ENCODE measurements at regions not wholly inside any gene's neighbourhood (a gene's known extent, or its start where the extent isn't known, plus 50 kb on each side); places are given as distances from the start of the nearest gene placed in this dataset.

- no peak overlapping the region for H3K4me3 ChIP-seq
- peak overlapping the region in 1 of 5 donors; percentile 3 for H3K27ac ChIP-seq
- no peak for DNase-seq
- peaks cover 24 to 41% of the 10 kb centered on the region in 2 donors for H3K4me1 ChIP-seq (replicated peaks in 1 of 2)
- no peaks in the 10 kb centered on the region for H3K36me3 ChIP-seq (replicated peaks in 1 of 2)
- intact Hi-C loops (cut with DNase I) = loop anchor here in 1 of 2 donors (10.0 kb wide), 2 partner anchors 266 to 516 kb away; no protein-coding TSS in a partner anchor
- WGBS, 4 donors = 75 to 93% (median 86%) methylated on average over 4 of the region's 4 CpGs
- TF ChIP-seq POLR2A (IDR thresholded peaks at IDR 0.05) (no peak), CTCF (IDR thresholded peaks at IDR 0.05) (no peak)
- no peaks in the 10 kb centered on the region for H3K27me3 ChIP-seq
- no peaks in the 10 kb centered on the region for H3K9me3 ChIP-seq (replicated peaks in 1 of 3)
Observed at GRCh38 chr5:136808756-136809155, 443.4 kb upstream of the TRPC7 start.

DNA sequence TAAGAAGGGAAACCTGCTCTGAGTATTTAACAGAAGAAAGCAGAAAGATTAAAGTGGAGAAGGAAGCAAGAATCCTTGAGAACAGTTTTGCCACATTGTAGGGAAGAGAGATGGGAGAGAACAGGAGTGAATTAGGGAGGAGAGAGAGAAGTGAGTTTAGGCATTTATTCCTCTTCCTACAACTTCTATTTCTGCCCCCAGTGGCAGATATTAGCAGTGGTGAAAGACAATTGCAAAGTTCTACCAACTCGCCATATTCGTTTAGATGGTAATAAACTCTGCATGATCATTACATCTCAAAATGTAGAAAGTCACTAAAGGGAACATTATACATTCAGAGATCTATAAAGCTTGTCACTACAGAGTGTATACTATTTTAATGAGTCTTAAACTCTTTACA, 440.1 kb upstream of the TRPC7 start:
- intact Hi-C loops (cut with DNase I) = loop anchor here in 1 of 2 donors (10.0 kb wide), 2 partner anchors 269 to 519 kb away; no protein-coding TSS in a partner anchor
- 91 to 98% (median 93%) methylated on average over 2 of the region's 2 CpGs for WGBS, 4 donors
- Histone ChIP-seq H3K36me3 (replicated peaks in 1 of 2) (no peaks in the 10 kb centered on the region), H3K4me1 (replicated peaks in 1 of 2) (peaks cover 14 to 31% of the 10 kb centered on the region in 2 donors), H3K4me3 (no peak overlapping the region), H3K27ac (no peak overlapping the region), H3K27me3 (no peaks in the 10 kb centered on the region), H3K9me3 (replicated peaks in 1 of 3) (no peaks in the 10 kb centered on the region)
- peak in 1 of 6 experiments; percentile 25 for TF ChIP-seq CTCF (IDR thresholded peaks at IDR 0.05)
- TF ChIP-seq POLR2A (IDR thresholded peaks at IDR 0.05) = no peak
- DNase-seq = no peak

GRCh38 chr5:136802383-136802782, 437.0 kb upstream of the TRPC7 start:
- Histone ChIP-seq H3K4me1 (replicated peaks in 1 of 2) (peaks cover 0 to 14% of the 10 kb centered on the region in 2 donors), H3K9me3 (replicated peaks in 1 of 3) (no peaks in the 10 kb centered on the region), H3K27me3 (no peaks in the 10 kb centered on the region), H3K4me3 (no peak overlapping the region), H3K36me3 (replicated peaks in 1 of 2) (no peaks in the 10 kb centered on the region), H3K27ac (no peak overlapping the region)
- DNase-seq = peak in 5 of 7 donors; percentile 26 to 71 (median 44)
- TF ChIP-seq POLR2A (IDR thresholded peaks at IDR 0.05) = no peak
- peak in 5 of 6 experiments; percentile 50 to 68 (median 55) for TF ChIP-seq CTCF (IDR thresholded peaks at IDR 0.05)
- intact Hi-C loops (cut with DNase I) = loop anchor here in 1 of 2 donors (5.0 to 10.0 kb wide), 3 partner anchors 272 to 695 kb away; partner anchors contain the start of gene SPOCK1
- WGBS, 4 donors = 43 to 47% (median 44%) methylated on average over 2 of the region's 2 CpGs

- H3K27ac ChIP-seq = no peak overlapping the region
- TF ChIP-seq POLR2A (IDR thresholded peaks at IDR 0.05) (no peak), CTCF (IDR thresholded peaks at IDR 0.05) (no peak)
- DNase-seq = no peak
- no peaks in the 10 kb centered on the region for H3K36me3 ChIP-seq (replicated peaks in 1 of 2)
- 43 to 50% (median 47%) methylated on average over 1 of the region's 1 CpG for WGBS, 4 donors
- intact Hi-C loops (cut with DNase I) = loop anchor here in 1 of 2 donors (5.0 to 10.0 kb wide), 4 partner anchors 275 to 697 kb away; partner anchors contain the start of gene SPOCK1
- H3K4me1 ChIP-seq (replicated peaks in 1 of 2) = peaks cover 0 to 13% of the 10 kb centered on the region in 2 donors
- H3K9me3 ChIP-seq (replicated peaks in 1 of 3) = no peaks in the 10 kb centered on the region
- H3K4me3 ChIP-seq = no peak overlapping the region
- no peaks in the 10 kb centered on the region for H3K27me3 ChIP-seq
Observed at GRCh38 chr5:136799806-136800372, 434.5 kb upstream of the TRPC7 start.
